GM12875 (cell line): ENCODE measurements at regions not wholly inside any gene's neighbourhood (a gene's known extent, or its start where the extent isn't known, plus 50 kb on each side); places are given as distances from the start of the nearest gene placed in this dataset.

Experiments
- H3K4me3 ChIP-seq: one replicate; pipeline ENCODE4 v1.5.1; 2011; ENCODE audit warnings: low read depth, low read length, control low read depth
- CTCF ChIP-seq: IDR thresholded peaks from 2 replicates; pipeline ENCODE4 v1.5.1; 2011; ENCODE audit warnings: low read depth, mild to moderate bottlenecking, control low read depth, inconsistent platforms, low read length, moderate library complexity, borderline replicate concordance; ENCODE audit not compliant: insufficient read depth

- no peak for TF ChIP-seq CTCF
- no peak overlapping the region for H3K4me3 ChIP-seq
Observed at GRCh38 chrX:4379071-4379470, 665.6 kb upstream of the PRKX start.

GRCh38 chrX:4373791-4374190, 660.3 kb upstream of the PRKX start:
- no peak overlapping the region for H3K4me3 ChIP-seq
- no peak for TF ChIP-seq CTCF

GRCh38 chrX:4358577-4358976, 645.1 kb upstream of the PRKX start:
- H3K4me3 ChIP-seq, result no peak overlapping the region
- TF ChIP-seq CTCF, result no peak

GRCh38 chrX:4322916-4323315, 609.5 kb upstream of the PRKX start:
- no peak for TF ChIP-seq CTCF
- H3K4me3 ChIP-seq, result no peak overlapping the region

- no peak overlapping the region for H3K4me3 ChIP-seq
- TF ChIP-seq CTCF, result no peak
Observed at GRCh38 chrX:4320436-4320947, 607.0 kb upstream of the PRKX start.

GRCh38 chrX:4315891-4316290, 602.4 kb upstream of the PRKX start:
- TF ChIP-seq CTCF, result no peak
- H3K4me3 ChIP-seq, result no peak overlapping the region

GRCh38 chrX:4314586-4314985, 601.1 kb upstream of the PRKX start:
- TF ChIP-seq CTCF, result no peak

More at GRCh38 chrX:4314586-4314985, 601.1 kb upstream of the PRKX start:
- H3K4me3 ChIP-seq, result no peak overlapping the region
